Suprapubic skin (tissue), 4 donors: ENCODE measurements at regions not wholly inside any gene's neighbourhood (a gene's known extent, or its start where the extent isn't known, plus 50 kb on each side); places are given as distances from the start of the nearest gene placed in this dataset.
"Not testable (repeated sequence)": the region's sequence is repeated elsewhere in the genome, so short reads cannot be mapped to it uniquely, and the experiment has no call there.

ENCODE experiments used
- DNase-seq, 2 donors: peaks; one replicate each; pipeline ENCODE4 v3.0.0-alpha.2; 2019; ENCODE audit warnings: low spot score in 2 of 2
- H3K27ac ChIP-seq: fragments of 200-600 bp; sonication (generic); one replicate; pipeline ENCODE4 v1.5.1; 2019
- H3K27me3 ChIP-seq: fragments of 200-600 bp; sonication (generic); one replicate; pipeline ENCODE4 v1.5.1; 2019
- H3K36me3 ChIP-seq: fragments of 200-600 bp; sonication (generic); one replicate; pipeline ENCODE4 v1.5.1; 2019
- H3K4me1 ChIP-seq: fragments of 200-600 bp; sonication (generic); one replicate; pipeline ENCODE4 v1.5.1; 2019
- H3K4me3 ChIP-seq: fragments of 200-600 bp; sonication (generic); one replicate; pipeline ENCODE4 v1.5.1; 2019; ENCODE audit warnings: mild to moderate bottlenecking
- H3K9me3 ChIP-seq: fragments of 200-600 bp; sonication (generic); one replicate; pipeline ENCODE4 v1.5.1; 2019
- EP300 ChIP-seq: sonication (generic); formaldehyde crosslinking; IDR thresholded peaks from one replicate; pipeline ENCODE4 v1.6.1; 2017; ENCODE audit warnings: antibody characterized with exemption
- POLR2A ChIP-seq, 2 donors: fragments of 450-650 bp; IDR thresholded peaks; one replicate each; pipeline ENCODE4 v1.6.1; 2017; ENCODE audit warnings: antibody characterized with exemption in 2 of 2, mild to moderate bottlenecking in 2 of 2, moderate library complexity in 2 of 2
- POLR2AphosphoS5 ChIP-seq, 3 donors: sonication (generic); formaldehyde crosslinking; IDR thresholded peaks; one replicate each; pipeline ENCODE4 v1.6.1; 2017; ENCODE audit warnings: antibody characterized with exemption in 3 of 3
- WGBS: methylation state at CpG from one replicate; pipeline ENCODE4 v1.1.5; 2018; 5-methylcytosine and 5-hydroxymethylcytosine counted together
- TF ChIP-seq, protein P1 (sequence below), 2 donors: fragments of 200-600 bp in 1 of 2; fragments of 450-650 bp in 1 of 2; sonication (generic) in 1 of 2; IDR thresholded peaks; one replicate each; pipeline ENCODE4 v1.5.1; 2016 to 2019; ENCODE audit warnings: antibody characterized with exemption in 2 of 2, mild to moderate bottlenecking in 1 of 2, moderate library complexity in 1 of 2

DNA sequence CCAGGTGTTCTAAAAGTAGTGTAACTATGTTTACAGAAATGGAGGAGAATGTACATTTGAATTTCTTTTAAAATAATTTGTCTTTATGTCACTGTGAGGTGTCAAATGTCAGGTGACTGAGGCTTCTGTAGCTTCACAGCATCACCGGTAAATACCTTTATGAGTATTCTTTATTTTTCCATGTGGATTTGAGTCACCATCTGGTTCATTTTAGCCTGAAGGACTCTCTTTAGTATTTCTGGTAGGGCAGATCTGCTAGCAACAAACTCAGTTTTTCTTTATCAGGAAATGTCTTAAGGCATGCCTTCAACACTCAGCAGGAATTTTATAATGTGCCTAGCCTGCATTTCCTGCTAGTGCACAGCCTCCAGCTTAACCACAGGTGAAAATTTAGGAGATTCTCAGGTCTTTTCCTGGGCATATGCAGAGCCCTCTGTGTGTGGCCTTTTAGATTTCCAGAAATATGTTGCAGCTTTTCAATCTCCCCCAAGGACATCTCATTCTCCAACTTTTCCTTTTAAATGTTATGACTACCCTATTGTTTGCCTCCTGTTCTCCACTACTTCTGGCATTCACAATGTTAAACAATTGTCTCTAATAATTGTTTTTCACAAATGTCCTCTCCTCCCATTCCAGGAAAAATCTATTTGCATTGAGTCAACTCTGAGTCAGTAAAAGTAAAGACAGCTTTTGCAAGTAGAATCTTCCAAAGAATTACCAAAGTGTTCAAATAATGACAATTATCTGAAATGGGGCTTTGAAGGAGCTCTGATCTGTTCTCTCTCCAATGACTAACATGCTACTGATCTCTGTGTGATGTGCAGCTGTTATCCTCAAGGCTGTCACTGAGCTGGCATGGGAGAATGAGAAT, 239.4 kb upstream of the CPHXL start:
- whole genome bisulfite sequencing = 34% methylated on average over 1 of the region's 1 CpG
- no peak overlapping the region for H3K4me3 ChIP-seq
- H3K27me3 ChIP-seq = no peaks in the 10 kb centered on the region
- TF ChIP-seq, protein P1, sequence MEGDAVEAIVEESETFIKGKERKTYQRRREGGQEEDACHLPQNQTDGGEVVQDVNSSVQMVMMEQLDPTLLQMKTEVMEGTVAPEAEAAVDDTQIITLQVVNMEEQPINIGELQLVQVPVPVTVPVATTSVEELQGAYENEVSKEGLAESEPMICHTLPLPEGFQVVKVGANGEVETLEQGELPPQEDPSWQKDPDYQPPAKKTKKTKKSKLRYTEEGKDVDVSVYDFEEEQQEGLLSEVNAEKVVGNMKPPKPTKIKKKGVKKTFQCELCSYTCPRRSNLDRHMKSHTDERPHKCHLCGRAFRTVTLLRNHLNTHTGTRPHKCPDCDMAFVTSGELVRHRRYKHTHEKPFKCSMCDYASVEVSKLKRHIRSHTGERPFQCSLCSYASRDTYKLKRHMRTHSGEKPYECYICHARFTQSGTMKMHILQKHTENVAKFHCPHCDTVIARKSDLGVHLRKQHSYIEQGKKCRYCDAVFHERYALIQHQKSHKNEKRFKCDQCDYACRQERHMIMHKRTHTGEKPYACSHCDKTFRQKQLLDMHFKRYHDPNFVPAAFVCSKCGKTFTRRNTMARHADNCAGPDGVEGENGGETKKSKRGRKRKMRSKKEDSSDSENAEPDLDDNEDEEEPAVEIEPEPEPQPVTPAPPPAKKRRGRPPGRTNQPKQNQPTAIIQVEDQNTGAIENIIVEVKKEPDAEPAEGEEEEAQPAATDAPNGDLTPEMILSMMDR (IDR thresholded peaks at IDR 0.05) = no peak
- TF ChIP-seq POLR2AphosphoS5 (IDR thresholded peaks at IDR 0.05) = no peak
- no peak for TF ChIP-seq POLR2A (IDR thresholded peaks at IDR 0.05)
- TF ChIP-seq EP300 = no peak
- DNase-seq = no peak
- no peaks in the 10 kb centered on the region for H3K9me3 ChIP-seq
- no peak overlapping the region for H3K27ac ChIP-seq
- H3K36me3 ChIP-seq = no peaks in the 10 kb centered on the region
- no peaks in the 10 kb centered on the region for H3K4me1 ChIP-seq

DNA sequence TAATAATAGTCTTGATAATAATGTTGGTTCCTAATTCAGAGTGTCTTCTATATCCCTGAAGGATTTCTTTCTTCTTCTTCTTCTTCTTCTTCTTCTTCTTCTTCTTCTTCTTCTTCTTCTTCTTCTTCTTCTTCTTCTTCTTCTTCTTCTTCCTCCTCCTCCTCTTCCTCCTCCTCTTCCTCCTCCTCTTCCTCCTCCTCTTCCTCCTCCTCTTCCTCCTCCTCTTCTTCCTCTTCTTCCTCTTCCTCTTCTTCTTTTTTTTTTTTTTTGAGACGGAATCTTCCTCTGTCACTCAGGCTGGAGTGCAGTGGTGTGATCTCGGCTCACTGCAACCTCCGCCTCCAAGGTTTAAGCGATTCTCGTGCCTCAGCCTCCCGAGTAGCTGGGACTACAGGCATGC, 242.8 kb upstream of the CPHXL start:
- H3K4me3 ChIP-seq, H3K4me1 ChIP-seq, H3K27me3 ChIP-seq, DNase-seq, H3K27ac ChIP-seq, H3K9me3 ChIP-seq, H3K36me3 ChIP-seq: not testable (repeated sequence)
- WGBS = 91% methylated on average over 6 of the region's 6 CpGs

DNA sequence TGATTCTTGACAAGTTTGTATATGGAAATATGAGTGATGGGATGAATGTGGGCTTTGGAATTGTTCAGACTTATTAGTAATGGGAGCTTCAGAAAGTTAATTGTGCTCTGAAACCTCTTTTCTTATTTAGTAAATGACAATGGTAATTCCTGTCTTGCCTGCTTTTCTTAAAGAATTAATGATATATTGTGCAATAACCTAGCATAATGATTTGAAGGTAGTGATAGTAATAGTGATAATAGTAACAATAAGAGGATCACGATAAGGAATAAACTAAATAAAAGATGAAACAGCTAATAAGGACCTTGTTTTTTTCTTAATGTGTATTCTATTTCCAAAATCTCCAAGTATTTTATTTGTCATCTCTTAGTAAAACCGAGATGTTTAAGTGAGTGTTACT, 245.0 kb upstream of the CPHXL start:
- H3K27me3 ChIP-seq = no peaks in the 10 kb centered on the region
- H3K4me3 ChIP-seq = no peak overlapping the region
- 71% methylated on average over 2 of the region's 2 CpGs for WGBS
- H3K4me1 ChIP-seq = no peaks in the 10 kb centered on the region
- TF ChIP-seq, protein P1 (IDR thresholded peaks at IDR 0.05) = no peak
- no peak for TF ChIP-seq POLR2A (IDR thresholded peaks at IDR 0.05)
- TF ChIP-seq POLR2AphosphoS5 (IDR thresholded peaks at IDR 0.05) = no peak
- TF ChIP-seq EP300 = no peak
- H3K36me3 ChIP-seq = no peaks in the 10 kb centered on the region
- DNase-seq = no peak
- H3K9me3 ChIP-seq = no peaks in the 10 kb centered on the region
- no peak overlapping the region for H3K27ac ChIP-seq

DNA sequence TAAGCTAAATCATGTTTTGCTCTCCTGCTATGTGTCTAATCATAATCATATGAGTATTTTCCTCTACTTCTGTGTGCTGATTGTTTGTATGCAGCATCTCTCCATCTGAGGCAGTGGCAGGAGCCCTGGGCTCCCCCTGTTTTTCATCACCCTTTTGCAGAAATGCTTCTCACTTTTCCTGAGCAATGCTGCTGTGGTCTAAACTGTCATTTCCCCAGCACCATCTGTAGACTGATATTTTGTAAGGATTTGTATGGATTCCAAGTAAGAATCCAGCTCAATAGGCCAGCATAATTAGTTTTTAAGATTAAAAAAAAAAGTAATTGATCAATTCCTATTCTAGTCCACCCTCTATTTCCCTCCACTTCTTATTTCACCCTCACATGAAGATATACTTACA, 257.0 kb upstream of the CPHXL start:
- no peak for DNase-seq

DNA sequence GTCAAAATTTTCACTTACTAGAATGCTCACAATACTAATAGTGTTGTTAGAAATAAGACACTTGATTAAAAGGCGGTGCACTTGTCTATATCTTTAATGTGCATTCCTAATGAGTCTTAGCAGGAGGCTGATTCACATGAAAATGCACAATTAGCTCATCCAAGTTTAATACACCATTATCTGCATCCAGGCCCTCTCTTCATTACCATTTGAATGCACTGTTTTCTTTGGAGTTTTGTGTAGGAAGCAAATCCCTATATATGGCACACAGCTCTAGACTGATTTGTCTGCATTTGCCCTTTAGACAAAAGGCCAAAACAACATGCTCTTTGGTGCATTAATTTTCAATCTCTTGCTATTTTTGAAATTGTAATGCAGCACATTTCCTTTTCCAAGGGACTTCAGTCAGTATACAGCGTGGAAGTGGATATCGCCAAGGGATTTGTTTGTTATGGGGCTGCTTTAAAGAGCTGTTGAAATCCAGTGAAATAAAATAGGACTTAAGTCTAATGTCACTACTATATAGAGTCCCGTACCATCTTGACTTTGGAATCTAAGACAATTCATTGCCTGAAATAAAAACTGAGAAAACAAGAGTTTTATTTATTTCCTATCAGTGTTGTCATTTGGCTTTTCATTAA, 257.6 kb upstream of the CPHXL start:
- H3K36me3 ChIP-seq = no peaks in the 10 kb centered on the region
- DNase-seq = no peak
- H3K4me3 ChIP-seq = no peak overlapping the region
- H3K9me3 ChIP-seq = no peaks in the 10 kb centered on the region
- TF ChIP-seq POLR2AphosphoS5 (IDR thresholded peaks at IDR 0.05) (no peak), EP300 (no peak), POLR2A (IDR thresholded peaks at IDR 0.05) (no peak)
- TF ChIP-seq, protein P1 (IDR thresholded peaks at IDR 0.05) = no peak
- H3K4me1 ChIP-seq = no peaks in the 10 kb centered on the region
- no peaks in the 10 kb centered on the region for H3K27me3 ChIP-seq
- WGBS = 62% methylated on average over 4 of the region's 4 CpGs
- no peak overlapping the region for H3K27ac ChIP-seq

More for the DNA sequence above, 257.0 kb upstream of the CPHXL start:
- Histone ChIP-seq H3K9me3 (no peaks in the 10 kb centered on the region), H3K4me1 (no peaks in the 10 kb centered on the region), H3K4me3 (no peak overlapping the region), H3K27ac (no peak overlapping the region), H3K36me3 (no peaks in the 10 kb centered on the region), H3K27me3 (no peaks in the 10 kb centered on the region)
- TF ChIP-seq POLR2A (IDR thresholded peaks at IDR 0.05) (no peak), POLR2AphosphoS5 (IDR thresholded peaks at IDR 0.05) (no peak), EP300 (no peak)
- TF ChIP-seq, protein P1 (IDR thresholded peaks at IDR 0.05) = no peak
